NCI-H2107 (cell line): ENCODE measurements at regions not wholly inside any gene's neighbourhood (a gene's known extent, or its start where the extent isn't known, plus 50 kb on each side); places are given as distances from the start of the nearest gene placed in this dataset.

Experiments used
- DNase-seq: peaks from one replicate; lab custom pipeline; 2025; lab: John Stamatoyannopoulos, UW

DNA sequence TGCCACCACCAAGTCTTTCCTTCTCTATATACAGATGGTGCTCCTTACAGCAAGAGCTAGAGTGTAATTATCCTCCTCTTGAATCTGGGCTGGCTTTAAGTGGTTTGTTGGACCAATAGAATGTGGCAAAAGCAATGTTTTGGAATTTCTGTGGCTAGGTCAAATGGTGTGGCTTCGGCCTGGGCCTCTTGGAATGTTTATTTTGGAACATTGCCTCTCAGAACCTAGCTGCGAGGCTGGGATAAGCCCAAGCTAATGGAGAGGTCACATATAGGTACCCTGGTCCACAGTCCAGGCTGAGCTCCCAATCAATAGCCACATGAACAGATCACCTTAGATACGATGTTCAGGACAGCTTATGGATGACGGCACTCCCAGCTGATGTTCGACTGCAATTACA lies 556.7 kb downstream of the TYW1 start:
- DNase-seq = no peak

DNA sequence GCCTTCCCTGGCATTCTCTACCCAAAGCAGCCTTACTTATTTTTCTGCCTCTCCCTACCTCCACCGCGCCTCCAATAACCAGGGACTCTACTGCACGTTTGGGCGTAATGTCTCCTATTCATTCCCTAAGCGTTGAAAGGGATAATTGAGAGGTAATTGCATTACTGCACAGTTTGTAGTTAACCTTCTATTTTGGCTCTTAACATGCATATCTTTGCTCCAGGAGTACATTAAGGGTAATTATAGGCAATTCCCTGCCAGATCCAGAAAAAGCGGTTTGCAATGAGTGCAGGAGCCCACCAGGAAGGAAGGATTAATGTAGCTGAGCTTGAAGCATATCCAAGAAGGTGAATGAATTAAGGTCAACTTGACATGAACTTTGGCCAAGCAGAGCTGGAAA lies 558.4 kb downstream of the TYW1 start:
- DNase-seq = no peak

DNA sequence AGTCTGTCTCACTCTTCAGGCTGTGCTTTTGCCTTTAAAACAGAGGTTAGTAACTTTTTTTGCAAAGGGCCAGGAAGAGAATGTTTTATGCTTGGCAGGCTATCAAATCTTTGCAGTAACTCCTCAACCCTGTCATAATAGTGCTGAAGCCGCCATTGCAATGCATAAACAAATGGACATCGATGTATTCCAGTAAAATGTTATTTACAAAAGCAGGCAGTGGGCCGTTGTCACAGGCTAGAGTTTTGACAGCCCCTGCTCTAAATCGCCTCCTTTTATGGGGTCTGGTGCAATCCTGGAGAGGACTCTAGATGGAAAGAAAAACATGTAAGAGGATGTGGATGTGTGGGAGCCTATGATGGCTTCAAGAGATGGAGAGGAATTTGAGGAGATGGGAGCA lies 568.3 kb downstream of the TYW1 start:
- DNase-seq = no peak

DNA sequence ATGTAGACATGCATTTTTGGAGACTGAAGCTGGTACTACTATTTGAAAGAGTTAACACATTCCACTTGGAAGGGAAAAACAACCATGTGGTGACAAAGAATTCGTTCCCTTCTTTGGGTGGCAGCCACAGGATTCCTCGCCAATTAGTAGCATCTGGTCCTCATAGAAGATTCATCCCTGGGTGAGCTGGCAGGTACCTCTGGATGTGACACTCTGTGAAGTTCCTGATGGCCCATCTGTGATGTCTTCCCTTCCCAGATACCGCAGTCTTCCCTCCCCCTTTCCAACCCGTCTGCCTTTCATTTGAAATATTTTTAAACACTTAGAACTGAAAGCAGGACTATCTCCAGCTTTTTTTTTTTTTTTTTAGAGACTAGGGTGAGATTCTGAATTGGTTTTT lies 569.5 kb downstream of the TYW1 start:
- no peak for DNase-seq

DNA sequence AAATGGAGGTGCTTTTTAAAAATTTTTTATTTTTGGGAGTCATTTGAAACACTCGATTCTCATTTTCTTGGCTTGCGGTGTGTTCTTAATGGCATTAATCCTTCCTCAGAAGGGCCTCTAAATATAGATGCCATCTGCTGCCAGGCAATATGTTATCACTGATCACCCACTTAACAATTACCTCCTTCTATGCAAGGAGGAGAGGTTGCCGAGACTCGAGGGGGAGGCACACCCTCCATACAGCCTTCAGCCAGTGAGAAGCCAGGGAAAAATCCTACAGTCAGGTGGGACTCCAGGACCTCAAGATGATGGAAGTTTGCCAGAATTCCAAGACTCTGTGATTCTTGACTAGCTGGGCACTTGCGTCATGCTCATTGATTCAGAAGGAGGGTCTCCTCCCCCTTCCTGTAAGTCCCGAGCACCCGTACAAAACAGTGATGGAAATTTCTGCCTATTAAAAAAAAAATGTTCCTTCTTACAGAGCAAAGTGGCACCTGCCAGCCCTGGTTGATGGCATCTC lies 574.5 kb downstream of the TYW1 start:
- no peak for DNase-seq

DNA sequence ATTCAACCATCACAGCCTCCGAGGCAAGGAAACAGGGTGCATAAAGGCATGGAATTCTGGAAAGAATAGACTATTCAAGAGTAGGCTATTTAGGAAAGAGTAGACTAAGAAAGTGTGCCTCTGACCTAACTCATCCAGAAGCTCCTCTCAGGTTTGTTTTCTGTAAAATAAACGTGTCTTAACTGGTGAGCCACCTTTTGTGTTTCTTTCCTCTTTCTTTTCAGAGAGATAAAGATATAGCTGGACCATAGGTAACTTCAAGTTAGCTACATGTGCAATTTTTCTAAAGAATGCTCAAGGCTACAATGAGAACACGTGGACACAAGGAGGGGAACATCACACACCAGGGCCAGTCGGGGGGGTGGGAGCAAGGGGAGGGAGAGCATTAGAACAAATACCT lies 577.0 kb downstream of the TYW1 start:
- no peak for DNase-seq

DNA sequence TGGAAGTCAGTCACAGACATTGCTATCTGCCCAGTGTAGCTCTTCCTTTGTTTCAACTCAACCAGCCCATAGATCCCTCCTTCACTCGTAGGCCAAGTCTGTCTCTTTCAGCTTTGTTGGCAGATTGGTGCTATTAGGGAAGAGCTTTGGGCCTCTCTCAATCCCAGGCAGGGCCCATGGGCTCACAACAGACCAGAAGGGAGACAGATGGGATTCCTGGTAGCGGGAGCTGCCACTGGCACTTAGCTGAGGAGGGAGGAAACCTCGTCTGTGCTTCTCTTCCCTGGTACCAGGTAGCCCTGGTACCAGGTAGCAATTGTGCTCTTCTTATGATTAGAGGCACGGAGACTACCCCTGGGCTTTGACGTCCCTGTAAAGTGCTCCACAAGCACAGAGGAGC lies 592.0 kb downstream of the TYW1 start:
- no peak for DNase-seq

DNA sequence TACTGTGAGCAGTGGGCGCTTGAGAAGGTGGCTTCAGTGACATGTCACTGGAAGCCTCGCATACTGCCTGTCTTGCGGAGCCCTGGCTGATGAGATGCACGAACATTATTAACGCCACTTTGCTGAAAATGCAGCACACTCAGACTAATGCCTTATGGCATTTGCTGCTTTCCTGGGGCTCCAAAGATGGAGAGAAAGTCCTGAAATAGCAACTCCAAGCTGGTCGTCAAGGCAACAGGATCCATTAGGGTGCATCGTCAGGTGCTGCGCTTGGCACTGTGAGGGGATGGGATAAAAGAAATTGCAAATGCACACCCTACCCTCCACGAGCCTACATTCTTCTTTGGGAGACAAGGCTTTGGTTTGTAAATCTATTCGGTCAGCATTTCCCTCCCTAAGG lies 592.5 kb downstream of the TYW1 start:
- DNase-seq = no peak

DNA sequence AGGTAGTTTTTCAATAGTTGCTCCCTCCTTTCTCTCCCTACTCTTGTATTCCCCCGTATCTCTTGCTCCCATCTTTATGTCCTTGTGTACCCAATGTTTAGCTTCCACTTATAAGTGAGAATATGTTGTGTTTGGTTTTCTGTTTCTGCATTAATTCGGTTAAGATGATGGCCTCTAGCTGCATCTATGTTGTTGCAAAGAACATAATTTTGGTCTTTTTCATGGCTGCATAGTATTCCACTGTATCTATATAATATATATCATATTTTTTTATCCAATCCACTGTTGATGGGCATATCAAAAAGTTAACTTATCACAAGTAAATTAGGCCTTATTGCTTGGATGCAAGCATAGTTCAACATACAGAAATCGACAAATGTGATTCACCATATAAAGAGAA lies 594.0 kb downstream of the TYW1 start:
- DNase-seq = no peak

DNA sequence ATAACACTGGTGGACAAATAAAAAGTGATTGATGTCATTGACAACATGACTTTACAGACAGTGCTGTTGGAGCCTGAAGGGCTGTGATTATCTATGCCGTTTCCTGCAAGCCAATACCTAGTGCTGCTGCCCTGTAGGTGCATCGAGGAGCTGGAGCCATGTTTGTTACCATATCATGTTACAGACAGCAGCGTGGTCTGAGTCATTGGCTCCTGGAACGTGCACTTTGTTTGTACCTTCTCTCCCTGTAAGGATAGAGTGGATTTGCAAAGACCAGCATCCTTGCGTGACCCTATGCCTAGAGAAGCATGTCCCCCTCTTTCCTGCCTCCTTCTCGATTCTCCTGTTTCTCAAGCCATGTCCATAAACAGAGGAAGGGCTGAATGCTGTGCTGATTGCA lies 597.2 kb downstream of the TYW1 start:
- DNase-seq = no peak

DNA sequence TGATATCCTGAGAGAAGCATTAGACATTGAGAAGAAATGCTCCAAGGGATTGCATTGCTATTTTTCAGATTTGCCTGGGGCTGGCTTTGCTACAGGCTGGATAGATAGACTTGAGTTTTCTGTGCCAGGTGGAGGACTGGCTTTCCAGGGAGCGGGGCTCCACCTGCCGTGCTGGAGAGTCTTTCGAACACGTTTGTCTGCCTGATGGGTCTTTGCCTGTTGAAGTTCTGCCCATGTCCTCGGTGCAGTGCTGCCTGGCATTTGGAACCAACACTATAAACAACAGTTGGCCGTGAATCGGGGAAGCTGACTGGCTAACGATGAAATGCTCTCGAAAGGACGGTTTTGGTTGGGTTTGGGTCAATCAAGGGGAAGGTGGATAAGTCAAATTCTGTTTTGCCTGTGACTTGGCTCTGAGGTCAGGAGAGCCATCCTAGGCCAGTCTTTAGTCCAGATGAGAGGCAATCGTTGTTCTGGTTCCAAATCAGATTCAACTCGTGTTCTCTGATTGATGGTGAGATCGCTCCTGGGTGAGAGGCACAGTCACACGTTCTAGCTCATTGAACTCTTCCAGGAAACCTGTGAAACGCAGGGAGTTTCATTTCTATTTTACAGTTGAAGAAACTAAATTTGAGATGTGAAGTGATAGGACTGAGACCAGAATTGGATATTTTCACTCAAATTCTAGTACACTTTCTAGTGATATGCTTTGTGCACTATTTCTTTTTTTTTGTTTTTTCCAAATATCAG lies 599.0 kb downstream of the TYW1 start:
- no peak for DNase-seq

DNA sequence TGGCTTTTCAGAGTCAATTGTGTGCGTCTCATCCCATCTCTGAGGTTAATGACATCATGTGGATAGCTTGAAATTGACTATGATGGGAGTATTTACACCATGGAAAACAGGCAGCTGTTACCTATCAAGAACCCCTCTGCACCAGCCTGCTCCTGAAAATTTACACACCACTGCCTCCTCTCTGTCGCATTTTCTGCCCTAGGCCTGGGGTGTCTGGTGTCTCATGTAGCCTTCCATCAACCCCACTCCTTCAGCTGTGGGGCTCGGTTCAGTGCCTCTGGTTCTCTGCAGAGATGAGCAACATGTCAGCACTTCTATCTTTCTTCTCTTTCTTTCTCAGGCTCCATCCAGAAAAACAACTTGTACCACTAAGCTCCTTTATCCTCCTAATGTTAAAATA lies 600.5 kb downstream of the TYW1 start:
- DNase-seq = no peak

DNA sequence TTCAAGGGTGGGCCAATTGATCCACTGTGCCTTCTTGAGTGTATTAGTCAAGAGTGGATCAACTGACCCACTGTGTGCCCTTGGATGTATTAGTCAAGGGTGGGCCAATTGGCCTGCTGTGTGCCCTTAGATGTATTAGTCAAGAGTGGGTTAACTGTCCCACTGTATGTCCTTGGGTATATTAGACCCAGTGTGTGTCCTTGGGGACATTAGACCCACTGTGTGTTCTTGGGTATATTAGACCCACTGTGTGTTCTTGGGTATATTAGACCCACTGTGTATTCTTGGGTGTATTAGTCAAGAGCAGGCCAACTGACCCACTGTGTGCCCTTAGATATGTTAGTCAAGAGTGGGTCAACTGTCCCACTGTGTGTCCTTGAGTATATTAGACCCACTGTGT lies 601.8 kb downstream of the TYW1 start:
- no peak for DNase-seq

DNA sequence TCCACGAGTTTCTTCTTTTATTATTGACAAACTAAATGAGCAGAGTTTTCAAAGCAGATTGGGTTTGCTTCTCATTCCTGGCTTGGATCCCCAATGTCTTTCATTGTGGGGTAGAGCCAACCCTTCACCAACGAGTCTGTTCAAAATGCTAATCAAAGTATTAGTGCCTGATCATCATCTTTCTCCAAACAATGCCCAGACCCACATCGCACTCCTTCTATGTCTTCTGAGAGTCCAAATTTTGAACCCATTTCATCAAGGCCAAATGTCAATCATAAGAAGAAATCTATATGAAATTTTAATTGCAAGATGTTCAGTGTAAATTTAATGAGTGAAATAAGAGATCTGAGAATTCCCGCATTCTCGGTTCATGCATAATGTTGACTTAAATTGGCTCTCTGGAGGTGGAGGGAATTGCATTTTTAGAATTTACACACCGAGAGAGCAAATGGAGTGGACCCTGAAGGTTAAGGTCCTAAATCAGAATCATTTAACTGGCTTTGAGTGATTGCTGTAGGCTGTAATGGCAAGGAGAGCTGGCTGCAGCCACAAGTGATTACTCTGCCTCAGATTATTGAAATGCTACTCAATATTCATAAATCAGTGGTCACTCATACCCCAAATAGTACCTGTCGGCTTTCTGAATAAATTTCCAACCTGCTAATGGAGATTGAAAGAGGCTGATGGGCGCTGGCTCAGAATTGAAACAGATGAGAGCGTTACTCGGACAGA lies 602.9 kb downstream of the TYW1 start:
- no peak for DNase-seq

DNA sequence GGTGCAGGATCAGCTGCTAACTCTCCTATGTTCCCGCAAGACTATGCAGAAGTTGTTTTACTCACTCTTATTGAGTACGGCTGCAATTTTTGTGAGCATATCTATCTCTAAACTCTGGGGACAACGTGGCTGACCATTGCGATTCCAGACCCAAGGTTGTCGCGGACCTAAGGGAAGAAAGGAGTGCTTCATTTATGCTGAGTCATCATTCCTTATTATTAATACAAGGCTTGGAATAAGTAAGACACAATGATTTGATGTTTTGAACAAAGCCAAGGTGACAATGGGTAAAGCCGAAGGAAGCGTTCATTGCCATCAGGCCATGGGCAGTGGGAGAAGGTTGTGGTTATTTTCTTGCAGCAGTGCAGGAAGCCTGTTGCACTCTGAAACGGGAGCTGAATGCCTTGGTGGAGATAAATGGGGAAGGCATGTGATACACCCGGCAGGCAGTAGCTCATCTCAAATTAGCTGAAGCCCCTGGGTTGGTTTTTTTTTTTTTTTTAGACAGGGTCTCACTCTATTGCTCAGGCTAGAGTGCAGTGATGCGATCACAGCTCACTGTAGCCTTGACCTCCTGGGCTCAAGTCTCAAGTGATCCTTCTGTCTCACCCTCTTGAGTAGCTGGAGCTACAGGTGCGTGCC lies 605.7 kb downstream of the TYW1 start:
- no peak for DNase-seq

DNA sequence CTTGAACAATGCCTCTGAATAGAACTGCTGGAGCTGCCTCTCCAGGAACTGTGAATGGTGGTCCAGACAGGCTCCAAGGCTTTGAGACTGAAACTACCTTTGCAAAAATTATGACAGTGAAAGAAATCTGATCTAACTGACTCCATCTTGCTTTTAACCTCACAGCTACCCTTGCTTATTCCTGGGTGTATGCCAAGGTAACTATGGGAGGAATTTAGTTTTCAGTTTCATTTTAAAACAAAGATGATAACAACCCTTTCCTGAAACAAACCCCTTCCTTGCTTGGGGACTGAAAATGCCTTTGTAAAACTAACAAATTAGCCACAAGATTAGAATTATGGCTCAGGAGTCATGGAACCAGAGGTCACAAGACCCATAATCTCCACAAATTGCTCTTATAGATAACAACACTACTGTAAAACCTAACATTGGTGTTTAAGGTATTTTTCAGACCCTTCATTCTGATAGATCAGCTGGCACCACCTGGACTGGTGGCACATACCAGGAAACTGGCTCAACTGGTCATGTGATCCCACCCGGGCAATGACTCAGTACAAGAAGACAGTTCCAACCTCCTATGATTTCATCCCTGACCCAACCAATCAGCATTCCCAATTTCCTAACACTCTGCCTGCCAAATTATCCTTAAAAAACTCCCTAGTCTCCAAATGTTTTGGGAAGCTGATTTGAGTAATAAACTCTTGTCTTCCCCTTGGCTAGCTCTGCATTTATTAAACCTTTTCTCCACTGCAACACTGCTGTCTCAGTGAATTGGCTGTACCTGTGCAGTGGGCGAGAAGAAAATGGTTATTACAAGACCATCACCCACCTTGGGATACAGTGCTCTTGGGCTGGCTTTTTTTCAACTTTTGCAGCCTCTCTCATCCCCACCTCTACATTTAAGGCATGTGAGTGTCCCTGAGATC lies 608.1 kb downstream of the TYW1 start:
- no peak for DNase-seq

DNA sequence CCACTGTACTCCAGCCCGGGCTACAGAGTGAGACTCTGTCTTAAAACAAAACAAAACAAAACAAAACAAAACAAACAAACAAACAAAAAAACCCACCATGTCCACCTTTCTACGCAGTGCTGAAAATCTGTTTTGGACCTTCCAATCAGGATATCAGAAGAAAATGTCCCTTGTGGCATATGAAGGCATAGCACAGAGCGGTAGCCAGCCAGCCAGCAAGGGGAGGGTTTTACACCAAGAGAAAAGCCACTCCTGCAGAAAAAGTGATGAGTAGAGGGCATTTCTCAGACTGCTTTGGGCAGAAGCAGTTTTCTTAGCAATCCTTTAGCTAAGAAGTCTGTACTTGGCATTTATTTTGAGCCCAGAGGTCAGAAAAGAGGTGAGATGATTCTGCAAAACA lies 612.2 kb downstream of the TYW1 start:
- no peak for DNase-seq

DNA sequence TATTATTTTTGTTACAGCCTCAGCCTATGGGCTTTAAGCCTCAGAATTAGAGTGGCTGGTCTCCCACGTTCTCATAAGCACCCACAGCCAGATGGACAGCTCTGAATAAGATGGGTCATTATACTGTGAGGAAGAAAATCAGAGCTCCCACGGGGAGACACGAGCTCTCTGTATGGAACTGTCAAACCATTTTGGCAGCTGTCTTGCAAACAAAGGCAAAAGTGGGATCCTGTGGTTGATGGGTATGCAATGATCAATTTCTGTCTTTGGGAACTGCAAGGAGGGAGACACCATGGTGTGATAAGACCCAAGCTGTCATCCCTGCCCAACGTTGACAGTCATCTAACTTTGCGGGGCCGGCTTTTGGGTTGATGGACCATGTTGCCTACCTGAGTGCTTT lies 614.3 kb downstream of the TYW1 start:
- DNase-seq = no peak

DNA sequence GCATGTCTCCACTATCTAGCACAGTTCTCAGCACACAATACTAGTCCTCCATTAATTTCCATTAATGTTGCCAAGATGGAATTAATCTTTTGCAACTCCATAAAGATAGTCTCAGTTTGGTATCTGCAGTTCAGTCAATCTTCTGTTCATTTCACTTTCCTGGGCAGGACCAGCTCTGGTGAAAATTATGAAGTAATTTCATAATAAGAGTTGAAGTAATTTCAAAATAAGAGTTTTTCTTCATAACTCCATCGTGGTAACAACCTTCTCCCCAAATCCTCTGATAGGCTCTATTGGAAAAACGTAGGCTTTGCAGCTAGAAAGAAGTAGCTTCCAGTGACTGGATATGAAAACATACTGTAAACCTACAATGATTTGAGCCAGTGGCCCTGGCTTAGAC lies 618.2 kb downstream of the TYW1 start:
- no peak for DNase-seq

DNA sequence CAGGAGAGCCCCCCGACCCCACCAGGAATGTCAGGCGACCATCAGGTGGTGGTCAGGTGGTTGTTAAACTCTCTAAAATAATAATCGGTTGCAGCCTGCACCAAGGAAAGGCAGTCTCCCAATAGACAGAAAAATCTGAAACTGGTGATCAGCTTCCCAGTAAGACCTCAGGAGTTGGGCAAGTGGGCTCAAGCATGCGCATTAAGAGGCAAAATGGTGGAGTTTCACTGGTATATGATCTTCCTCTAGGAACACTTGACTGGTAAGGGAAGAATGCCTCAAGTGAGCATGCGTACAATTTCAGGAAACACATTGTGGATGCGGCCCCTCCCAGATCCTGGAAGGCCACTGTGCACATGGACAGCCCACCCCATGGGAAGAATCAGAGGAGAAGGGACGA lies 619.9 kb downstream of the TYW1 start:
- DNase-seq = no peak

DNA sequence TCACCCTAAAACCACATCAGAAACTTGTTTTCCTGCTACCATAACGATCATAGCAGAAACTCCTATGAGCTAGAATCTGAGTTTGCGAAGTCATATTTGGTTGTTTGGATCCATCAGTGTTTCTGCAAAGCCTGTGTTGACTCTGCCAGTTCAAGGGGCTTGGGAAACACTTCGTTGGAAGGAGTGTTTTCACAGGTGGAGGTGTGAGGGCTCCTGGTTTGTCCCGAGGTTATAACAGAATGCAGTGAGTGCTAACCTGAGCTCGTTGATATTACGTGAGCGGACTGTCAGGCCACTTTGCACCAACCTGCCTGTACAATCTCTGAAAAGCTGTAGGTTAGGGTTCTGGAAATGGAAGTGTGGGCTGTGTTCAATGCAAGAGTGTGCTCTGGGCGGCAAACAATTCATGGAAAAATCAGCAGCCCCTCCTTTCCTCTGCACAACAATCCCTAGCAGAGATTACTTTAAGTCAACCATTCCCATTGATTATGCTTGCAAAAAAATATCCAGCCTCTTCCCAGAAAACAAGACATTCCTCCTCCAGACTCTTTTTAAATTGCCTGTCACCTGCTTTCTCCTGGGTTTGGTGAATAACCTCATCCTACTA lies 622.0 kb downstream of the TYW1 start:
- no peak for DNase-seq

DNA sequence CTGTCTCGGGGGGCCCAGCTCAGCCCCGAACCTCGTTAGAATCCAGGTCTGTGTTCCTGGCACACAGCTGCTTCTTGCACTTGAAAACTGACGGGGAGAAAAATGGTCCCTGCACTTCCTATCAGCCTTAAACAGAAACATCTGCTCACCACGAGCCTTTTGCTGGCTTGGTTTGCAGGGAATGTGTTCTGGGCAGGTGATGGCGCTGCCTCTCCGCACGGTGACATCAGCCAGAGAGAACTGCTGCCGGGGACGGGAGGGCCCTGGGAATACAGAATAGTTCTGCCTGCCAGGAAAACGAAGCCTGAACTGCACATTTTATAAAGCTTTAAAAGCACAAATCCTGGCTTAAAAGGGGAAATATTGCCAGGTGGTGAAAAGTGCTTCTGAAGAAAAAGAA lies 622.5 kb downstream of the TYW1 start:
- peak; percentile 14 for DNase-seq
